ENCODE measurements at regions not wholly inside any gene's neighbourhood (a gene's known extent, or its start where the extent isn't known, plus 50 kb on each side); places are given as distances from the start of the nearest gene placed in this dataset.
A peak's percentile ranks its signal among the peaks of the same experiment; 100 is the strongest.

- dilution Hi-C loops (cut with HindIII; ENCODE audit: low sequenced_read_pairs, unreplicated experiment) (no loop called here), in situ Hi-C loops (cut with MboI; ENCODE audit: low sequenced_read_pairs) (no loop called here), intact Hi-C loops (cut with micrococcal nuclease) (no loop called here)
- peak overlapping the region; percentile 37; the same call in 1 of the 2 replicates for H3K4me2 ChIP-seq (ENCODE audit: low read depth, low read length)
- no peak overlapping the region for H3K4me3 ChIP-seq (ENCODE audit: insufficient read depth, low read depth, low read length)
- no peak overlapping the region for H3K4ac ChIP-seq (ENCODE audit: low read depth, low read length)
- H4K20me1 ChIP-seq (ENCODE audit: insufficient read depth, low read length): no peaks in the 10 kb centered on the region
- no peak overlapping the region for H2BK20ac ChIP-seq (ENCODE audit: low read depth, low read length)
- H3K9ac ChIP-seq (ENCODE audit: low read depth, low read length): no peak overlapping the region
- peak overlapping the region; percentile 43 for H2BK5ac ChIP-seq (ENCODE audit: low read depth, low read length, poor library complexity, severe bottlenecking)
- WGBS, 2 experiments (ENCODE audit: extremely low coverage in 2 of 2, insufficient read length in 1 of 2): no CpG with 5 or more reads among the region's 1 CpG
- POLR2A ChIA-PET (ENCODE audit: unreplicated experiment): no interaction called here
- no peak overlapping the region; the same call in 1 of the 2 replicates for H3K27ac ChIP-seq (ENCODE audit: insufficient read depth, low read length)
- no peak overlapping the region for H2AFZ ChIP-seq (replicated peaks; ENCODE audit: low read length, poor library complexity)
- H3K79me1 ChIP-seq (ENCODE audit: low read depth in 1 of 2, low read length in 2 of 2): no peaks in the 10 kb centered on the region
- no peaks in the 10 kb centered on the region for H3K27me3 ChIP-seq (ENCODE audit: control insufficient read depth, insufficient read depth, low read length)
- no TSS peak for BruUV-seq (replicated peaks)
- CTCF ChIA-PET: interaction anchor here (0.5 kb wide), 1 partner anchor 427 kb away, joined by 4 read pairs; no protein-coding TSS in a partner anchor
- no peak overlapping the region for H3K14ac ChIP-seq (replicated peaks; ENCODE audit: low read depth, low read length)
- H3K4me1 ChIP-seq (ENCODE audit: control insufficient read depth, insufficient read depth, low read length): no peaks in the 10 kb centered on the region; the same call in 1 of the 2 replicates
- no peak overlapping the region for H3K56ac ChIP-seq (ENCODE audit: extremely low read depth, insufficient read depth, low read length)
- H3K9me1 ChIP-seq (ENCODE audit: insufficient read depth, low read length): no peaks in the 10 kb centered on the region; the same call in 1 of the 2 replicates
- DNase-seq (peak; percentile 72), ATAC-seq (ENCODE audit: low read depth) (peak; percentile 71)
- H2AK9ac ChIP-seq (replicated peaks; ENCODE audit: low read depth, low read length, poor library complexity): no peak overlapping the region
- H4K8ac ChIP-seq (ENCODE audit: low read depth in 2 of 2, low read length in 2 of 2): no peak overlapping the region
- no peak overlapping the region for H2BK15ac ChIP-seq (ENCODE audit: low read depth, low read length)
- H4K5ac ChIP-seq (ENCODE audit: low read depth, low read length): no peak overlapping the region
- H3K9me3 ChIP-seq (ENCODE audit: control insufficient read depth, insufficient read depth, low read length): no peaks in the 10 kb centered on the region
- TF ChIP-seq ELK1 (IDR thresholded peaks at IDR 0.05; ENCODE audit: borderline replicate concordance, low read depth, low read length) (no peak), BHLHE40 (IDR thresholded peaks at IDR 0.05; ENCODE audit: low read depth, low read length) (peak; percentile 54)
- H2BK120ac ChIP-seq (ENCODE audit: low read depth, low read length): no peak overlapping the region
- no peak overlapping the region for H3K23ac ChIP-seq (ENCODE audit: low read depth, low read length)
- H3K36me3 ChIP-seq (ENCODE audit: control insufficient read depth, insufficient read depth, low read length): no peaks in the 10 kb centered on the region
- H3K18ac ChIP-seq (ENCODE audit: low read depth, low read length): no peak overlapping the region
- H4K91ac ChIP-seq (ENCODE audit: insufficient read depth, low read depth, low read length): no peak overlapping the region
- H2AK5ac ChIP-seq (ENCODE audit: low read depth, low read length): no peak overlapping the region
Measured at GRCh38 chr7:115300231-115300870, 378.5 kb downstream of the MDFIC start.
